Ovary (tissue), 7 donors: ENCODE measurements at regions not wholly inside any gene's neighbourhood (a gene's known extent, or its start where the extent isn't known, plus 50 kb on each side); places are given as distances from the start of the nearest gene placed in this dataset.
"Not testable (repeated sequence)": the region's sequence is repeated elsewhere in the genome, so short reads cannot be mapped to it uniquely, and the experiment has no call there.

ENCODE experiments used
- DNase-seq, 5 donors: peaks; one replicate each; pipeline ENCODE4 v3.0.0-alpha.2; 2019 to 2020
- H3K27ac ChIP-seq, 2 donors: fragments of 200-600 bp; one replicate each; pipeline versions ENCODE4 v1.5.1 to v1.8.0; 2019 to 2022
- H3K27me3 ChIP-seq: fragments of 200-600 bp; one replicate; pipeline ENCODE4 v1.8.0; 2022
- H3K36me3 ChIP-seq: fragments of 200-600 bp; sonication (generic); one replicate; pipeline ENCODE4 v1.5.1; 2019
- H3K4me1 ChIP-seq: one replicate; pipeline ENCODE4 v1.8.1; 2013; ENCODE audit warnings: mild to moderate bottlenecking, moderate library complexity; ENCODE audit not compliant: insufficient read depth
- H3K4me3 ChIP-seq: fragments of 200-600 bp; sonication (generic); one replicate; pipeline ENCODE4 v1.5.1; 2017
- H3K9me3 ChIP-seq, 2 donors: fragments of 200-600 bp in 1 of 2; sonication (generic) in 1 of 2; one replicate each; pipeline versions ENCODE4 v1.5.1 to v1.8.1; 2013 to 2019; ENCODE audit warnings: mild to moderate bottlenecking in 1 of 2, moderate library complexity in 1 of 2
- WGBS, 3 donors: extraction: QIAGEN DNeasy Blood & Tissue Kit in 1 of 3; methylation state at CpG; one replicate each; pipeline versions ENCODE4 v1.1.5 to v1.1.7; 2013 to 2017; 5-methylcytosine and 5-hydroxymethylcytosine counted together
- intact Hi-C, 4 donors: fragments of 100-400 bp; cut with DNase I; formaldehyde crosslinking; loops; one replicate each; pipeline versions ENCODE4 v1.11.0 to v1.15.1; 2022 to 2023
- donor health status: DM: no; HTN: no; CAD: no; lungs with moderate emphysema.
- donor health status: DM: no; HTN: no; CAD: no.
- donor health status: Bipolar disorder and iron deficiency.
- donor health status: DM: no; HTN: no; CAD: no.
- donor health status: DM: yes; HTN: yes; CAD: no.

DNA sequence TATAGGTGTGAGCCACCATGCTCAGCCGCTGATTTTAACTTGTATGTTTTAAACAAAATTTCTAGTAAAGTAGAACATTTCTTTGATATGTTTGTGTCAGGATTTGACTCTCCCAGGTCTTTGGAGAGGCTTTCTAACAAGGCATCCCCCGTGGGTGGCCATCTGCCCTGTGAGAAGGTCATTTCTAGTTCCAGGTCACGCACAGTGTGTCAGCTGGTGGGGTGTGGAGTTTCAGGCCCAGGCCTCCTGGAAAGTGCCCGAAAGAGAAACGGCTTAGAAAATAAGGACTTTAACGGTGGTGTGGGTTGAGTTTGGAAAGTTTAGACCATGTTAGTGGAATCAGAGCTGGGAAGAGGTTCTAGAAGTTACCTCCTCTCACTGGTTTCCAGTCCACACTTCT is 61.0 kb downstream of the SPDYE17 start:
- WGBS, 3 donors = 86 to 92% (median 92%) methylated on average over 3 of the region's 6 CpGs
- H3K27me3 ChIP-seq, H3K27ac ChIP-seq, DNase-seq, intact Hi-C loops, H3K4me3 ChIP-seq, H3K4me1 ChIP-seq, H3K36me3 ChIP-seq, H3K9me3 ChIP-seq: not testable (repeated sequence)

DNA sequence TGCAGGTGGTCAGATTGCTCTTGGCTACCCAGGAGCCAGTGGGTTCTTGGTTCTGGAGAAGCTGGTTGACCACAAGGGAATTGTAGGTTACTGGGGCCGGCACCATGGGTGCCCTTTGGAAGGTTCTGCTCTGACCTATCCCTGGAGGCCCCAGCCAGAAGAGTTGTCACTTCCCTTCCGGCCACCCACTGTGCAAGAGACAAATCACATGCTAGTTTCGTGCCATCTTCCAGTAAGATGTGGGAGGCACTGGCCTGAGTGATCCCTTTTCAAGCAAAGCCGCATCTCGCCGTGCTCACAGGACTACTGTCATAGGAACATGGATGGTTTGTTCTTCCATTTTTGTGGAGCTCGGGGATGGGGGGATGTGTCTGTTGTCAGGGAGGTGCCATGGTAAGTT is 62.3 kb downstream of the SPDYE17 start:
- H3K27ac ChIP-seq, H3K27me3 ChIP-seq, H3K4me1 ChIP-seq, H3K9me3 ChIP-seq, intact Hi-C loops, H3K4me3 ChIP-seq, H3K36me3 ChIP-seq, DNase-seq: not testable (repeated sequence)
- WGBS, 3 donors = 90 to 100% (median 98%) methylated on average over 1 to 7 of the region's 7 CpGs

DNA sequence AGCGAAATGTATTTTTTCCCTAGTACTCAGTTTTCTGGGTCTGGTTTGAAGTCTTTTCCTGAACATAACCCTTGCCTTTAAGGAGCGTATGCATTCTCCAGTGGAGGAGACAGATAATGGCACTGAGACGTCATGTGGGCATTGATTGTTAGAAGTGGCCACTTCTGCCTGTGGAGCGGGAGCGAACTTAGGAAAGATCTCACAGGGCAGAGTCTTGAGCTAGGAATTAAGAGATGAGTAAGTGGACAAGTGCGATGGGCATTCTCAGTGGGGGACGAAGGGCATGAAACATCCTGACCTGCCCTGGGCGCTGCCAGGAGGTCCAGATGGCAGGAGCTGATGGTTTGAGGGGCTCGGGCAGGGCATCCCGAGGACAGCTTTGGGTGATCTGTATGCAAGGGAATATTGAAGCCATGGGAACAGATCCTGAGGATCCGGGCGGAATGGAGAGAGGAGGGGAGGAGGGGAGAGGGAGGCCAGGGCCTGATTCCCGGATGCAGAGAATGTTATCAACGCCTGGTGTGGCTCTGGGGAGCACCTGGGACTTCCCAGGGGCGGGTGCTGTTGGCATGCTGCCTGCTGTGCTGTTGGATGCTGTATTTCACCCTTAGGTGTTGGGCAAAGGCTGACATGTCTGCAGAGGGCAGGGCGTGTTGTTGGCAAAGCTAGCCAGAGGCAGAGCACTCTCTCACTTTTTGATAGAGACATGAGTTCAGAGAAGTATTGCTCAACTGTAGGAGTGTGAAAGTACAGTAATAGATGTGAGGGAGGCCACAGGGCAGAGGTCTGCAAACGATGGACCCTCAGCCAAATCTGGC is 66.2 kb downstream of the SPDYE17 start:
- DNase-seq, H3K36me3 ChIP-seq, H3K27ac ChIP-seq, H3K9me3 ChIP-seq, H3K4me1 ChIP-seq, intact Hi-C loops, H3K4me3 ChIP-seq, H3K27me3 ChIP-seq: not testable (repeated sequence)
- 93 to 94% methylated on average over 10 of the region's 17 CpGs; no CpG with 5 or more reads in 1 of the 3 donors for WGBS, 3 donors

DNA sequence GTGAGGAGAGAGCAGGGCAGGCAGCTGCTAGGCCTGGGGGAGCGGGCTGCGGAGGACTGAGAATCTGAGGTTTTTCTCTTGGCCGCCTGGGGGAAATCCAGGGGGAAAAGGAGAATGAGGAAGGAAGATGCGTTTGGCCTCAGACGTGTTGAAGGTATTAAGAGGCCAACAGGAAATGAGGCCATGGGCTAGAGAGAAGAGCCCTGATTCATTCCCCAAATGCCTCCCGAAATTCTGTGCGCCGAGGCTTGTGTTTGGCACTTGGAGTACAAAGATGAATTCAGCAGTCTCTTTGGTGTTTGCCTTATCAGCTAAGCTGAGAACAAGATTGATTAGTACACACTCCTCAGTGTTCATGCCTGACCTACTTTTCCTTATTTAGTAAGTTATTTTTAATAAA is 68.1 kb downstream of the SPDYE17 start:
- H3K4me3 ChIP-seq, H3K9me3 ChIP-seq, H3K36me3 ChIP-seq, H3K4me1 ChIP-seq, DNase-seq, H3K27ac ChIP-seq, H3K27me3 ChIP-seq, intact Hi-C loops: not testable (repeated sequence)
- WGBS, 3 donors = no CpG with 5 or more reads among the region's 8 CpGs

DNA sequence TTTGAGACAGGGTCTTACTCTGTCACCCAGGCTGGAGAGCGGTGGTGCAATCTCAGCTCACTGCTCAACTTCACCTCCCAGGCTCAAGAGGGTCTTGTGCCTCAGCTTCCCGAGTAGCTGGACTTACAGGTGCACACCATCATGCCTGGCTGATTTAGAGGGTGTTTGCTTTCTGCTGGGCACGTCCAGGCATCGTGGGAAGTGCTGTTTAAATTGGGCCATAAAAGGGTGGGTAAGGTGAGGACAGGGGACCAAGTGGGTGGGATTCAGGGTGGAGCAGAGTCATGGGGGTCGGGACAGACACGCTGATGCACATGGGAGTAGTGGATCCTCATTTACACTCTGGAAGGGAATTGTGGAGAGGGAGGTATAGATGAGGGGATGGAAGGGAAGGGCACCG is 69.1 kb downstream of the SPDYE17 start:
- intact Hi-C loops = not testable (repeated sequence)

DNA sequence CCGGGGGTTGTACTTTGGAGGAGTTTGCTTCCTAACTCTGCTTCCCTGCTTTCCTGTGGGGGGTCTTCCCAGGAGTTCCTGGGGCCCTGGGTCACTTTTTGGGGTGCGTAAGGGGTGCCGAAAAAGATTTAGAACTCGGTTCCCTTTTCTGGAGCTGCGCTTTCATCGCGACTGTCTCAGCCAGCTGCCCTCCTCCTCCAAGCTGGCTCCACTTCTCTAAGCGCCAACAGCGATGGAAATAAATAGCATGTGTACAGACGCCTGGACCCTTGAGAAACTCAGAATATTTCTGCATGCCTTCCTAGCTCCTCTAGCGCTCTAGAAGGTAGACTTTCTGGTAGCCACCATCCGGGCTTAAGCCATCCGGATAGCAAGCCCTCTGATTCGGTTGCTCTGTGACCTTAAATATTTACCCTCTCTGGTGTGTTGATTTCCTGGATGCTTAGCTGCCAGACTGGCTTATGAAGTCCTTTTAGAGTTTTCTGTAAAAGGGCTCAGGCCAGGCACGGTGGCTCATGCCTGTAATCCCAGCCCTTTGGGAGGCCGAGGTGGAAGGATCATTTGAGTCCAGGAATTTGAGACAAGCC is 71.7 kb downstream of the SPDYE17 start:
- DNase-seq, intact Hi-C loops, H3K36me3 ChIP-seq, H3K4me3 ChIP-seq, H3K4me1 ChIP-seq, H3K9me3 ChIP-seq, H3K27ac ChIP-seq, H3K27me3 ChIP-seq: not testable (repeated sequence)
- no CpG with 5 or more reads among the region's 16 CpGs for WGBS, 3 donors

More for the DNA sequence above, 69.1 kb downstream of the SPDYE17 start:
- WGBS, 3 donors = 80 to 86% (median 83%) methylated on average over 4 to 7 of the region's 7 CpGs
- not testable (repeated sequence) for H3K27ac ChIP-seq, H3K9me3 ChIP-seq, H3K4me3 ChIP-seq, H3K36me3 ChIP-seq, H3K4me1 ChIP-seq, H3K27me3 ChIP-seq, DNase-seq

DNA sequence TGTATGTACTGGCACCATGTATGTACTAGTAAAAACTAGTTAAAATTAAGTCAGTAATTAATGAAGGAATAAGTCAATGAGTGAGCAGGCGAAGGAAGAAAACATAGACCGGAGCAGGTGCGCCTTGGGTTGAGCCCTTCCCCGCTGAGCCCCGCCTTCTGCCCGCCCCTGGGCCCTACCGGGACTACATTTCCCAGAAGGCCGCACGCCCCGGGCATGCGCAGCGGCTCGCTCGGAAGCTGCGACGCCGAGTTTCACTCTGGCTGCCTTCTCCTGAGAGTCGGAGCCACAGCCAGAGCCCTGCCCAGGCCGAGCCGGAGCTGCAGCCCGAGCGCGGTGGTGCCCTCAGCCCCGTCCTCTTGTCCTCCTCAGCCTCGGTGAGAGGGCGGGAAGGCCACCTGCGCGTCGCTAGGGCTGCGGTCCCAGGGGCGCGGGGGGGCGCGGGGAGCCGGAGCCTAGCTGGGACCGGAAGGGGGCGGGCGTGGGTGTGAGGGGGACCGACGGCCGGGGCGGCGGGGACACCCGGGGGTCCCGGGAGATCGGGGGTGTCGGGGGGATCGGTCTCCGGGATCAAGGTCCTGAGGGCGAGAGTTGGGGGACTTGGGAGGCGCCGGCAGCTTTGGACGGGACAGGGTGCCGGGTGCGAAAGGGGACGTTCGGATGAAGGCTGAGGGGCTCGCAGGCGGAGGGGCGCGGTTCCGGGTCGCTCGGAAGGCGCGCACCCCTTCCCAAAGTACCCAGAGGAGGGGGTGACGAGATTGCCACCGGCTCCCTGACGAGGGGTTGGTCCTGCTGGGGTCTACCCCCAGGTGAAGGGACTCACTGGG is 72.4 kb downstream of the SPDYE17 start:
- H3K36me3 ChIP-seq, intact Hi-C loops, H3K27ac ChIP-seq, H3K4me3 ChIP-seq, DNase-seq, H3K27me3 ChIP-seq, H3K9me3 ChIP-seq, H3K4me1 ChIP-seq: not testable (repeated sequence)
- 0% methylated on average over 7 of the region's 69 CpGs; no CpG with 5 or more reads in 2 of the 3 donors for WGBS, 3 donors

DNA sequence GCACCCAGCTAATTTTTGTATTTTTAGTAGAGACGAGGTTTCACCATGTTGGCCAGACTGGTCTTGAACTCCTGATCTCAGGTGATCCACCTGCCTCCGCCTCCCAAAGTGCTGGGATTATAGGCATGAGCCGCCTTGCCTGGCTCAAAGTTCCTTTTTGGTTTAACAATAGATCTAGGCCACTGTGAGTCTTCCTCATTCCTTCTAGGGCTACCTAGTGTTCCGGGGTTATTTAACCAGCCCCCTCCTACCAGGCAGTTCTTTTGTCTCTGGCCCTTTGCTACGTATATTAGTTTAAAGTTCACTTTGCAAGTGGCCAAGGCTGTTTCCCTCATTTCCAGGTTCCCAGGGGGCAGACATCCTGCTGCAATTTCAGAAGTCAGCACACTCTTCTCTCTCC is 75.6 kb downstream of the SPDYE17 start:
- H3K9me3 ChIP-seq, H3K27me3 ChIP-seq, H3K36me3 ChIP-seq, DNase-seq, intact Hi-C loops, H3K27ac ChIP-seq, H3K4me1 ChIP-seq, H3K4me3 ChIP-seq: not testable (repeated sequence)
- WGBS, 3 donors = 0 to 40% methylated on average over 1 of the region's 5 CpGs; no CpG with 5 or more reads in 1 of the 3 donors

DNA sequence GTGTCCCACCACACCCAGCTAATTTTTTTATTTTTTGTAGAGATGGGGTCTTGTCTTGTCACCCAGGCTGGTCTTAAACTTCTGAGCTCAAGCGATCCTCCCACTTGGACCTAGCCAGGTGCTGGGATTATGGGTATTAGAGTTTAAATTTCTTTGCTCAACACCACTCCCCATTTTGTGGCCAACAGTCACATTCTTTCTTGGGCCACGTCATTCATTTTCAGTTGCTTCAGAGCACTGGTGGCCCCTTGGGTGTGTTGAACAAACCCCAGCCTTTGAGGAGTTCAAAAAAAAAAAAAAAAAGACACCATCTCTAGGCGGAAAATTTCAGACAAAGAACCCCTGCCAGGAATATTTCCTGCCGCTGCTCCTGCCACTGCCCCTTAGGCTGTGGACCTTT is 77.0 kb downstream of the SPDYE17 start:
- H3K27me3 ChIP-seq, H3K9me3 ChIP-seq, H3K36me3 ChIP-seq, H3K4me1 ChIP-seq, H3K27ac ChIP-seq, DNase-seq, H3K4me3 ChIP-seq, intact Hi-C loops: not testable (repeated sequence)
- WGBS, 3 donors = 63 to 84% (median 77%) methylated on average over 2 of the region's 4 CpGs

DNA sequence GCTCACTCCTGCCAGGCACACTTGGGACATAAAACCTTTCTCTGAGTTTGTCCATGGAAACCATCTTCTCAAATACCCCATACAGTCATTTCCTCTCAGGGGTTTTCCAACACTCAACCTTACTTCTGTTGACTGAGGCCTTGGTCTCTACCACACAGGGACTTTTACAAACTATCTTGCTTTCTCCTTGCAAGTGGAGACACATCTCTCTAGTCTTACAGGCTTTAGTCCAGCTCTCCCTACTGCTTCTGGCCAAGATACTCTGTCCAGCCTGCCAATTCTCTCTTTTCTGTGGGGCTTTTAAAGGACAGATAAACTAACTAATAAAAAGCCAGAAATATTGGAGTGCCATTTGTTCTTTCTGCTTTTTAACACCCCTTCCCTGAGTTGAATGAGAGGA is 87.6 kb downstream of the SPDYE17 start:
- H3K4me1 ChIP-seq, H3K27me3 ChIP-seq, H3K36me3 ChIP-seq, H3K27ac ChIP-seq, DNase-seq, H3K4me3 ChIP-seq, intact Hi-C loops, H3K9me3 ChIP-seq: not testable (repeated sequence)

DNA sequence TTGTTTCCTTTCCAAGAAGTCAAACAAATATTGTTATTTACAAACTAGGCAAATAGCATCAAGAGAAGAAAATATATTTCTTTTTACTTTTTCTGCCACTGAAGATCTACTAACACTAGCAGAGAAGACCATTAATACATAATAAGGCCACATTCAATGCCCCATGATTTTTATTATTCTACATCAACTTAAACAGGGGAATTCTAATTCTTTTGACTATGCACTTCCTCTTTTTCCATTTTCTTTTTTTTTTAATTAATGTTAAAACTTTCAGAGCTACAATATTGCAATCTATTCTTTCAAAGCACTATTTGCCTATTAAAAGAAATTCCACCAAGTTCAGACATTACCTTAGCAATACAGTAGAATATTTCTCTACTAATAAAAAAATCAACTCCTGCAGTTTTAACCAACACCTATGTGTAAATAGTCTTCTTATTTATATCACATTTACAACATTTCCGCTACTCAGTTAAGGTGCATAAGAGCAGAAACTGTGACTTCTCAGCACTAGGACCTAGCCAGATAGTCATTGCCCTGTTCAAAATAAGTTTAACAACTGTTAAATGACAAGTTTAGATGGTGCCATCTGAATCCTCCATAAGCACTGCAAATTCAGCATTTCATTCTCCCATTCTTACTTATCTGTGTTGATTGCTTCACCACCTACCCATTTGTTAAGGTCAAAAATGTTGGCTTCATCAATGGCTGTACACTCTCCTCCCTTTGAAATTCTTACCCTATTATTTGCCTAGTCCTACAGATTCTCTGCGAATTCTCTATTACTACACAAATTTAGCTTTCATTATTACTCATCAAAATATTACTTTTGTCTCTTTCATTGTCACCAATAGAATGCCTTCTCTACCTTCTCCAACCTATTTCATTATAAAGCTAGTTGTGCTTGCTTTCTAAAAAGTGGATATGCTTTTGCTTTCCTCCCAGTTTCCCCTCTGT is 90.1 kb downstream of the SPDYE17 start:
- 94 to 100% (median 97%) methylated on average over 1 to 2 of the region's 2 CpGs for WGBS, 3 donors
- H3K36me3 ChIP-seq, H3K27ac ChIP-seq, intact Hi-C loops, H3K27me3 ChIP-seq, H3K4me3 ChIP-seq, DNase-seq, H3K4me1 ChIP-seq, H3K9me3 ChIP-seq: not testable (repeated sequence)
